ENCODE measurements at regions not wholly inside any gene's neighbourhood (a gene's known extent, or its start where the extent isn't known, plus 50 kb on each side); places are given as distances from the start of the nearest gene placed in this dataset.

- Histone ChIP-seq H3K4me1 (no peaks in the 10 kb centered on the region), H3K36me3 (ENCODE audit: insufficient read depth in 1 of 2, low read depth in 1 of 2) (no peaks in the 10 kb centered on the region), H3K4me3 (no peak overlapping the region), H3K27me3 (ENCODE audit: insufficient read depth in 3 of 3, low read length in 2 of 3) (no peaks in the 10 kb centered on the region), H3K9me3 (no peaks in the 10 kb centered on the region), H3K27ac (peak overlapping the region; percentile 9)
- TF ChIP-seq, protein P1, sequence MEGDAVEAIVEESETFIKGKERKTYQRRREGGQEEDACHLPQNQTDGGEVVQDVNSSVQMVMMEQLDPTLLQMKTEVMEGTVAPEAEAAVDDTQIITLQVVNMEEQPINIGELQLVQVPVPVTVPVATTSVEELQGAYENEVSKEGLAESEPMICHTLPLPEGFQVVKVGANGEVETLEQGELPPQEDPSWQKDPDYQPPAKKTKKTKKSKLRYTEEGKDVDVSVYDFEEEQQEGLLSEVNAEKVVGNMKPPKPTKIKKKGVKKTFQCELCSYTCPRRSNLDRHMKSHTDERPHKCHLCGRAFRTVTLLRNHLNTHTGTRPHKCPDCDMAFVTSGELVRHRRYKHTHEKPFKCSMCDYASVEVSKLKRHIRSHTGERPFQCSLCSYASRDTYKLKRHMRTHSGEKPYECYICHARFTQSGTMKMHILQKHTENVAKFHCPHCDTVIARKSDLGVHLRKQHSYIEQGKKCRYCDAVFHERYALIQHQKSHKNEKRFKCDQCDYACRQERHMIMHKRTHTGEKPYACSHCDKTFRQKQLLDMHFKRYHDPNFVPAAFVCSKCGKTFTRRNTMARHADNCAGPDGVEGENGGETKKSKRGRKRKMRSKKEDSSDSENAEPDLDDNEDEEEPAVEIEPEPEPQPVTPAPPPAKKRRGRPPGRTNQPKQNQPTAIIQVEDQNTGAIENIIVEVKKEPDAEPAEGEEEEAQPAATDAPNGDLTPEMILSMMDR (IDR thresholded peaks at IDR 0.05), result no peak
- peak; percentile 27 to 73 (median 64) for ATAC-seq
- WGBS, 3 donors, result 62 to 73% (median 65%) methylated on average over 9 of the region's 9 CpGs
- intact Hi-C loops (cut with DNase I), result no loop called here
- DNase-seq, result peak; percentile 52 to 72
Measured at GRCh38 chr12:93954166-93955112, 193.9 kb upstream of the PLXNC1 start.

GRCh38 chr12:93956551-93956950 is 191.8 kb upstream of the PLXNC1 start:
- 86 to 98% (median 88%) methylated on average over 2 of the region's 2 CpGs for WGBS, 3 donors

DNA sequence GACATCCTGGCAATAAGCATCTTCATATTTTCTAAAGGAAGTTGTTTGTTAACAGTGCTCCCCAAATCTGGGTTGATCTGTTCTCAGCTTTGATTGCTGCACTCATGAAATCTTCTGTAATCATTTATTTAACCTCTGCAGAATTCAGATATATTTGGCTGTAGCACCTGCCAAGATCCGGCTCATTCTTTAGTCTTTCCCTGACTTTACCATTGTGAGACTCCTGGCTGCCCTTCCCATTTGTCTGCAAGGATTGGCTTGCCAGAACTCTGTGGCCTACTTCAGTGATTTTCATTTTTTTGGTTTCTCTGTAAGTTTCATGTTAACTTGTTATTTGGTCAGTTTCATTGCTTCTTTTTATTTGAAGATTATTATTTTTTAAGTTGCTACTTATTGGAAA is 191.2 kb upstream of the PLXNC1 start:
- TF ChIP-seq, protein P1 (IDR thresholded peaks at IDR 0.05), result no peak
- intact Hi-C loops (cut with DNase I), result no loop called here
- Histone ChIP-seq H3K27ac (no peak overlapping the region), H3K4me1 (no peaks in the 10 kb centered on the region), H3K27me3 (ENCODE audit: insufficient read depth in 3 of 3, low read length in 2 of 3) (no peaks in the 10 kb centered on the region), H3K4me3 (no peak overlapping the region), H3K36me3 (ENCODE audit: insufficient read depth in 1 of 2, low read depth in 1 of 2) (no peaks in the 10 kb centered on the region), H3K9me3 (no peaks in the 10 kb centered on the region)
- DNase-seq (no peak), ATAC-seq (no peak)
- 44 to 83% (median 52%) methylated on average over 1 of the region's 1 CpG for WGBS, 3 donors

More at GRCh38 chr12:93956551-93956950, 191.8 kb upstream of the PLXNC1 start:
- ATAC-seq (no peak), DNase-seq (no peak)
- Histone ChIP-seq H3K27me3 (ENCODE audit: insufficient read depth in 3 of 3, low read length in 2 of 3) (no peaks in the 10 kb centered on the region), H3K27ac (no peak overlapping the region), H3K36me3 (ENCODE audit: insufficient read depth in 1 of 2, low read depth in 1 of 2) (no peaks in the 10 kb centered on the region), H3K4me3 (no peak overlapping the region), H3K9me3 (no peaks in the 10 kb centered on the region), H3K4me1 (no peaks in the 10 kb centered on the region)
- TF ChIP-seq, protein P1 (IDR thresholded peaks at IDR 0.05), result no peak
- intact Hi-C loops (cut with DNase I), result no loop called here

- DNase-seq (no peak), ATAC-seq (no peak)
- Histone ChIP-seq H3K4me1 (no peaks in the 10 kb centered on the region), H3K27ac (no peak overlapping the region), H3K9me3 (no peaks in the 10 kb centered on the region), H3K36me3 (ENCODE audit: insufficient read depth in 1 of 2, low read depth in 1 of 2) (no peaks in the 10 kb centered on the region), H3K4me3 (no peak overlapping the region), H3K27me3 (ENCODE audit: insufficient read depth in 3 of 3, low read length in 2 of 3) (no peaks in the 10 kb centered on the region)
- TF ChIP-seq, protein P1 (IDR thresholded peaks at IDR 0.05), result no peak
- intact Hi-C loops (cut with DNase I), result no loop called here
Measured at GRCh38 chr12:93957870-93958269, 190.5 kb upstream of the PLXNC1 start.
